Spleen (tissue), 11 donors: ENCODE measurements at regions not wholly inside any gene's neighbourhood (a gene's known extent, or its start where the extent isn't known, plus 50 kb on each side); places are given as distances from the start of the nearest gene placed in this dataset.

Source experiments
- DNase-seq: peaks from one replicate; pipeline ENCODE4 v3.0.0-alpha.2; 2020
- H3K27ac ChIP-seq, 8 donors: fragments of 200-600 bp; sonication (generic) in 7 of 8; 1 replicate in 4 of 8; 2 replicates in 4 of 8; pipeline versions ENCODE4 v1.5.0 to v1.8.0; 2016 to 2021; ENCODE audit warnings: inconsistent platforms in 4 of 8, mild to moderate bottlenecking in 4 of 8, moderate library complexity in 1 of 8
- H3K27me3 ChIP-seq, 7 donors: fragments of 200-600 bp; sonication (generic) in 6 of 7; replicated peaks in 1 of 7; 1 replicate in 4 of 7; 2 replicates in 3 of 7; pipeline versions ENCODE4 v1.5.0 to v1.8.0; 2016 to 2021; ENCODE audit warnings: inconsistent platforms in 3 of 7, mild to moderate bottlenecking in 1 of 7
- H3K36me3 ChIP-seq, 6 donors: fragments of 200-600 bp; sonication (generic) in 5 of 6; 1 replicate in 4 of 6; 2 replicates in 2 of 6; pipeline versions ENCODE4 v1.5.0 to v1.8.0; 2016 to 2021; ENCODE audit warnings: inconsistent platforms in 2 of 6
- H3K4me1 ChIP-seq, 6 donors: fragments of 200-600 bp; sonication (generic) in 5 of 6; 1 replicate in 3 of 6; 2 replicates in 3 of 6; pipeline versions ENCODE4 v1.5.0 to v1.8.0; 2016 to 2021; ENCODE audit warnings: inconsistent platforms in 3 of 6
- H3K4me3 ChIP-seq, 8 donors: fragments of 200-600 bp; sonication (generic) in 7 of 8; 1 replicate in 4 of 8; 2 replicates in 4 of 8; pipeline versions ENCODE4 v1.5.0 to v1.8.0; 2016 to 2021; ENCODE audit warnings: inconsistent platforms in 4 of 8, mild to moderate bottlenecking in 4 of 8, moderate library complexity in 2 of 8
- H3K9me3 ChIP-seq, 8 donors: fragments of 200-600 bp; sonication (generic) in 7 of 8; 1 replicate in 4 of 8; 2 replicates in 4 of 8; pipeline versions ENCODE4 v1.5.0 to v1.8.0; 2016 to 2021; ENCODE audit warnings: inconsistent platforms in 4 of 8
- CTCF ChIP-seq, 11 experiments: fragments of 200-600 bp in 7 of 11; fragments of 450-650 bp in 4 of 11; sonication (generic) in 4 of 11; IDR thresholded peaks in 8 of 11; conservative IDR thresholded peaks in 3 of 11; 1 replicate in 7 of 11; 2 replicates in 4 of 11; pipeline versions ENCODE4 v1.4.0 to v1.8.0; 2016 to 2021; ENCODE audit warnings: antibody characterized with exemption in 11 of 11, inconsistent platforms in 4 of 11, mild to moderate bottlenecking in 1 of 11
- POLR2A ChIP-seq, 3 donors: fragments of 450-650 bp; IDR thresholded peaks; one replicate each; pipeline ENCODE4 v1.5.1; 2017; ENCODE audit warnings: antibody characterized with exemption in 3 of 3, mild to moderate bottlenecking in 1 of 3
- POLR2AphosphoS5 ChIP-seq, 3 donors: sonication (generic); formaldehyde crosslinking; IDR thresholded peaks; one replicate each; pipeline ENCODE4 v1.5.1; 2017; ENCODE audit warnings: antibody characterized with exemption in 3 of 3
- WGBS, 5 donors: extraction: QIAGEN DNeasy Blood & Tissue Kit in 3 of 5; methylation state at CpG; one replicate each; pipeline versions ENCODE4 v1.1.5 to v1.1.7; 2013 to 2018; 5-methylcytosine and 5-hydroxymethylcytosine counted together
- intact Hi-C: fragments of 100-400 bp; cut with DNase I; formaldehyde crosslinking; loops from one replicate; pipeline ENCODE4 v1.15.0; 2023; ENCODE audit warnings: low total_unique reads
- donor health status: healthy with polysubstance abuse.
- donor health status: DM: no; HTN: no; CAD: no; lungs with moderate emphysema.
- donor health status: DM: no; HTN: no; CAD: no.
- donor health status: Bipolar disorder and iron deficiency.
- donor health status: healthy.
- donor health status: DM: no; HTN: no; CAD: no.
- donor health status: DM: yes; HTN: yes; CAD: no.

- 72 to 83% (median 82%) methylated on average over 4 of the region's 4 CpGs for WGBS, 5 donors
- DNase-seq, result no peak
- no peaks in the 10 kb centered on the region for H3K4me1 ChIP-seq
- no peaks in the 10 kb centered on the region for H3K36me3 ChIP-seq
- H3K27me3 ChIP-seq, result no peaks in the 10 kb centered on the region
- no peak overlapping the region for H3K27ac ChIP-seq
- TF ChIP-seq CTCF (IDR thresholded peaks at IDR 0.05 in 8 of 11, conservative IDR thresholded peaks at IDR 0.05 in 3 of 11), result no peak
- TF ChIP-seq POLR2A (IDR thresholded peaks at IDR 0.05), result no peak
- TF ChIP-seq POLR2AphosphoS5 (IDR thresholded peaks at IDR 0.05), result no peak
- intact Hi-C loops, result no loop called here
- no peak overlapping the region for H3K4me3 ChIP-seq
- peaks cover 0 to 21% (median 10%) of the 10 kb centered on the region in 8 donors for H3K9me3 ChIP-seq
Observed at GRCh38 chr13:60857698-60858097, 460.7 kb downstream of the TDRD3 start.

GRCh38 chr13:60852886-60853285, 455.9 kb downstream of the TDRD3 start:
- Histone ChIP-seq H3K27ac (no peak overlapping the region), H3K4me3 (no peak overlapping the region), H3K27me3 (no peaks in the 10 kb centered on the region), H3K9me3 (peaks cover 0 to 60% (median 19%) of the 10 kb centered on the region in 8 donors), H3K4me1 (no peaks in the 10 kb centered on the region), H3K36me3 (no peaks in the 10 kb centered on the region)
- WGBS, 5 donors, result 79 to 88% (median 85%) methylated on average over 4 of the region's 4 CpGs
- intact Hi-C loops, result no loop called here
- TF ChIP-seq CTCF (IDR thresholded peaks at IDR 0.05 in 8 of 11, conservative IDR thresholded peaks at IDR 0.05 in 3 of 11), result no peak
- no peak for TF ChIP-seq POLR2AphosphoS5 (IDR thresholded peaks at IDR 0.05)
- TF ChIP-seq POLR2A (IDR thresholded peaks at IDR 0.05), result no peak
- DNase-seq, result no peak

GRCh38 chr13:60851378-60851777, 454.4 kb downstream of the TDRD3 start:
- Histone ChIP-seq H3K4me3 (no peak overlapping the region), H3K27me3 (no peaks in the 10 kb centered on the region), H3K4me1 (no peaks in the 10 kb centered on the region), H3K9me3 (peaks cover 0 to 75% (median 32%) of the 10 kb centered on the region in 8 donors), H3K36me3 (no peaks in the 10 kb centered on the region), H3K27ac (no peak overlapping the region)
- no peak for DNase-seq
- intact Hi-C loops, result no loop called here
- TF ChIP-seq POLR2A (IDR thresholded peaks at IDR 0.05) (no peak), POLR2AphosphoS5 (IDR thresholded peaks at IDR 0.05) (no peak), CTCF (IDR thresholded peaks at IDR 0.05 in 8 of 11, conservative IDR thresholded peaks at IDR 0.05 in 3 of 11) (no peak)

- H3K4me1 ChIP-seq, result no peaks in the 10 kb centered on the region
- WGBS, 5 donors, result 68 to 77% (median 76%) methylated on average over 2 of the region's 2 CpGs
- intact Hi-C loops, result no loop called here
Observed at GRCh38 chr13:60850526-60850925, 453.5 kb downstream of the TDRD3 start.

More at GRCh38 chr13:60850526-60850925, 453.5 kb downstream of the TDRD3 start:
- no peak overlapping the region for H3K4me3 ChIP-seq
- peaks cover 0 to 84% (median 41%) of the 10 kb centered on the region in 8 donors for H3K9me3 ChIP-seq
- TF ChIP-seq POLR2AphosphoS5 (IDR thresholded peaks at IDR 0.05) (no peak), CTCF (IDR thresholded peaks at IDR 0.05 in 8 of 11, conservative IDR thresholded peaks at IDR 0.05 in 3 of 11) (no peak), POLR2A (IDR thresholded peaks at IDR 0.05) (no peak)
- no peak for DNase-seq
- no peak overlapping the region for H3K27ac ChIP-seq
- H3K27me3 ChIP-seq, result no peaks in the 10 kb centered on the region
- H3K36me3 ChIP-seq, result no peaks in the 10 kb centered on the region
